Progenitor cell of endocrine pancreas (in vitro differentiated cells): ENCODE measurements at regions not wholly inside any gene's neighbourhood (a gene's known extent, or its start where the extent isn't known, plus 50 kb on each side); places are given as distances from the start of the nearest gene placed in this dataset.

ENCODE experiments used
- DNase-seq: peaks from one replicate; pipeline ENCODE4 v3.0.0; 2021; ENCODE audit warnings: low spot score; ENCODE audit not compliant: unreplicated experiment
- H3K27ac Mint-ChIP-seq: 2 replicates; pipeline ENCODE4 v1.8.0; 2021; ENCODE audit warnings: mild to moderate bottlenecking, moderate library complexity, mixed read lengths
- H3K27me3 Mint-ChIP-seq: 2 replicates; pipeline ENCODE4 v1.8.0; 2021; ENCODE audit warnings: mixed read lengths
- H3K36me3 Mint-ChIP-seq: 2 replicates; pipeline ENCODE4 v1.8.0; 2022; ENCODE audit warnings: mixed read lengths; ENCODE audit not compliant: insufficient read depth
- H3K4me1 Mint-ChIP-seq: 2 replicates; pipeline ENCODE4 v1.8.0; 2021; ENCODE audit warnings: low read depth, mixed read lengths
- H3K4me3 Mint-ChIP-seq: 2 replicates; pipeline ENCODE4 v1.8.0; 2021; ENCODE audit warnings: low read depth, mild to moderate bottlenecking, moderate library complexity, mixed read lengths
- H3K9me3 Mint-ChIP-seq: 2 replicates; pipeline ENCODE4 v1.8.0; 2021; ENCODE audit warnings: low read depth, mixed read lengths
- CTCF ChIP-seq: fragments of 200-600 bp; sonication (generic); IDR thresholded peaks from one replicate; pipeline ENCODE4 v1.5.0; 2021; ENCODE audit warnings: antibody characterized with exemption, mild to moderate bottlenecking; ENCODE audit not compliant: unreplicated experiment

- no peak for TF ChIP-seq CTCF
- peaks cover 5% of the 10 kb centered on the region for H3K4me1 Mint-ChIP-seq
- no peaks in the 10 kb centered on the region for H3K9me3 Mint-ChIP-seq
- H3K27me3 Mint-ChIP-seq = peaks cover 21% of the 10 kb centered on the region
- H3K4me3 Mint-ChIP-seq = no peak overlapping the region
- no peaks in the 10 kb centered on the region for H3K36me3 Mint-ChIP-seq
- no peak overlapping the region for H3K27ac Mint-ChIP-seq
- DNase-seq = no peak
Measured at GRCh38 chr5:3715062-3715461, 119.4 kb downstream of the IRX1 start.

GRCh38 chr5:3729631-3730030 lies 134.0 kb downstream of the IRX1 start:
- Mint-ChIP-seq H3K36me3 (no peaks in the 10 kb centered on the region), H3K4me3 (no peak overlapping the region), H3K27ac (no peak overlapping the region), H3K9me3 (no peaks in the 10 kb centered on the region), H3K4me1 (no peaks in the 10 kb centered on the region), H3K27me3 (peaks cover 16% of the 10 kb centered on the region)
- TF ChIP-seq CTCF = no peak
- DNase-seq = no peak

- peaks cover 19% of the 10 kb centered on the region for H3K27me3 Mint-ChIP-seq
Measured at GRCh38 chr5:3734632-3735031, 139.0 kb downstream of the IRX1 start.

GRCh38 chr5:3736466-3736865 lies 140.8 kb downstream of the IRX1 start:
- no peak for DNase-seq
- Mint-ChIP-seq H3K27ac (no peak overlapping the region), H3K36me3 (no peaks in the 10 kb centered on the region), H3K4me3 (no peak overlapping the region), H3K4me1 (peaks cover 2% of the 10 kb centered on the region), H3K9me3 (no peaks in the 10 kb centered on the region), H3K27me3 (peaks cover 17% of the 10 kb centered on the region)
- no peak for TF ChIP-seq CTCF

More at GRCh38 chr5:3734632-3735031, 139.0 kb downstream of the IRX1 start:
- no peak for DNase-seq
- H3K27ac Mint-ChIP-seq = no peak overlapping the region
- H3K4me3 Mint-ChIP-seq = no peak overlapping the region
- no peaks in the 10 kb centered on the region for H3K9me3 Mint-ChIP-seq
- no peaks in the 10 kb centered on the region for H3K4me1 Mint-ChIP-seq
- H3K36me3 Mint-ChIP-seq = no peaks in the 10 kb centered on the region
- no peak for TF ChIP-seq CTCF

GRCh38 chr5:3736926-3737325 lies 141.3 kb downstream of the IRX1 start:
- DNase-seq = no peak
- Mint-ChIP-seq H3K4me1 (peaks cover 2% of the 10 kb centered on the region), H3K4me3 (no peak overlapping the region), H3K27me3 (peaks cover 17% of the 10 kb centered on the region), H3K27ac (no peak overlapping the region), H3K9me3 (no peaks in the 10 kb centered on the region), H3K36me3 (no peaks in the 10 kb centered on the region)
- no peak for TF ChIP-seq CTCF
